Epidermal melanocyte (primary cell): ENCODE measurements at regions not wholly inside any gene's neighbourhood (a gene's known extent, or its start where the extent isn't known, plus 50 kb on each side); places are given as distances from the start of the nearest gene placed in this dataset.

Source experiments
- DNase-seq: peaks from one replicate; pipeline ENCODE4 v3.0.0; 2011; ENCODE audit warnings: low spot score; ENCODE audit not compliant: insufficient read length

- no peak for DNase-seq
Observed at GRCh38 chr6:167674486-167674885, 152.2 kb upstream of the AFDN start.

- DNase-seq, result no peak
Observed at GRCh38 chr6:167676000-167676665, 150.6 kb upstream of the AFDN start.

- no peak for DNase-seq
Observed at GRCh38 chr6:167676666-167677421, 149.9 kb upstream of the AFDN start.

- DNase-seq, result no peak
Observed at GRCh38 chr6:167677422-167677789, 149.3 kb upstream of the AFDN start.

- no peak for DNase-seq
Observed at GRCh38 chr6:167678102-167679101, 148.3 kb upstream of the AFDN start.

GRCh38 chr6:167679122-167679736, 147.5 kb upstream of the AFDN start:
- DNase-seq, result no peak

GRCh38 chr6:167679790-167680604, 146.7 kb upstream of the AFDN start:
- no peak for DNase-seq

- no peak for DNase-seq
Observed at GRCh38 chr6:167680605-167681149, 146.0 kb upstream of the AFDN start.

GRCh38 chr6:167682125-167682524, 144.6 kb upstream of the AFDN start:
- no peak for DNase-seq

- no peak for DNase-seq
Observed at GRCh38 chr6:167682546-167683027, 144.1 kb upstream of the AFDN start.

- peak; percentile 71 for DNase-seq
Observed at GRCh38 chr6:167683028-167683862, 143.5 kb upstream of the AFDN start.

- no peak for DNase-seq
Observed at GRCh38 chr6:167684276-167685104, 142.2 kb upstream of the AFDN start.

GRCh38 chr6:167685654-167686053, 141.1 kb upstream of the AFDN start:
- DNase-seq, result no peak

- DNase-seq, result no peak
Observed at GRCh38 chr6:167686204-167686893, 140.4 kb upstream of the AFDN start.

- no peak for DNase-seq
Observed at GRCh38 chr6:167687116-167687725, 139.5 kb upstream of the AFDN start.

GRCh38 chr6:167688123-167688522, 138.6 kb upstream of the AFDN start:
- DNase-seq, result no peak

GRCh38 chr6:167689278-167689677, 137.4 kb upstream of the AFDN start:
- no peak for DNase-seq
